ENCODE measurements at regions not wholly inside any gene's neighbourhood (a gene's known extent, or its start where the extent isn't known, plus 50 kb on each side); places are given as distances from the start of the nearest gene placed in this dataset.

GRCh38 chr3:26931896-26932295 is 309.3 kb downstream of the LRRC3B start:
- TF ChIP-seq JAZF1 (CRISPR knock-in tag; IDR thresholded peaks at IDR 0.05) = no peak
- TF ChIP-seq NR2C2 (CRISPR knock-in tag; IDR thresholded peaks at IDR 0.05) = no peak
- TF ChIP-seq, protein P1, sequence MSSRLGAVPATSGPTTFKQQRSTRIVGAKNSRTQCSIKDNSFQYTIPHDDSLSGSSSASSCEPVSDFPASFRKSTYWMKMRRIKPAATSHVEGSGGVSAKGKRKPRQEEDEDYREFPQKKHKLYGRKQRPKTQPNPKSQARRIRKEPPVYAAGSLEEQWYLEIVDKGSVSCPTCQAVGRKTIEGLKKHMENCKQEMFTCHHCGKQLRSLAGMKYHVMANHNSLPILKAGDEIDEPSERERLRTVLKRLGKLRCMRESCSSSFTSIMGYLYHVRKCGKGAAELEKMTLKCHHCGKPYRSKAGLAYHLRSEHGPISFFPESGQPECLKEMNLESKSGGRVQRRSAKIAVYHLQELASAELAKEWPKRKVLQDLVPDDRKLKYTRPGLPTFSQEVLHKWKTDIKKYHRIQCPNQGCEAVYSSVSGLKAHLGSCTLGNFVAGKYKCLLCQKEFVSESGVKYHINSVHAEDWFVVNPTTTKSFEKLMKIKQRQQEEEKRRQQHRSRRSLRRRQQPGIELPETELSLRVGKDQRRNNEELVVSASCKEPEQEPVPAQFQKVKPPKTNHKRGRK (CRISPR knock-in tag; IDR thresholded peaks at IDR 0.05; ENCODE audit: borderline replicate concordance) = no peak
- TF ChIP-seq, protein P2, sequence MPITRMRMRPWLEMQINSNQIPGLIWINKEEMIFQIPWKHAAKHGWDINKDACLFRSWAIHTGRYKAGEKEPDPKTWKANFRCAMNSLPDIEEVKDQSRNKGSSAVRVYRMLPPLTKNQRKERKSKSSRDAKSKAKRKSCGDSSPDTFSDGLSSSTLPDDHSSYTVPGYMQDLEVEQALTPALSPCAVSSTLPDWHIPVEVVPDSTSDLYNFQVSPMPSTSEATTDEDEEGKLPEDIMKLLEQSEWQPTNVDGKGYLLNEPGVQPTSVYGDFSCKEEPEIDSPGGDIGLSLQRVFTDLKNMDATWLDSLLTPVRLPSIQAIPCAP (CRISPR knock-in tag; IDR thresholded peaks at IDR 0.05) = no peak
- TF ChIP-seq SP1 (CRISPR knock-in tag; conservative IDR thresholded peaks at IDR 0.05) = no peak
- TF ChIP-seq ZSCAN18 (CRISPR knock-in tag; IDR thresholded peaks at IDR 0.05) = no peak
- TF ChIP-seq, protein P3, sequence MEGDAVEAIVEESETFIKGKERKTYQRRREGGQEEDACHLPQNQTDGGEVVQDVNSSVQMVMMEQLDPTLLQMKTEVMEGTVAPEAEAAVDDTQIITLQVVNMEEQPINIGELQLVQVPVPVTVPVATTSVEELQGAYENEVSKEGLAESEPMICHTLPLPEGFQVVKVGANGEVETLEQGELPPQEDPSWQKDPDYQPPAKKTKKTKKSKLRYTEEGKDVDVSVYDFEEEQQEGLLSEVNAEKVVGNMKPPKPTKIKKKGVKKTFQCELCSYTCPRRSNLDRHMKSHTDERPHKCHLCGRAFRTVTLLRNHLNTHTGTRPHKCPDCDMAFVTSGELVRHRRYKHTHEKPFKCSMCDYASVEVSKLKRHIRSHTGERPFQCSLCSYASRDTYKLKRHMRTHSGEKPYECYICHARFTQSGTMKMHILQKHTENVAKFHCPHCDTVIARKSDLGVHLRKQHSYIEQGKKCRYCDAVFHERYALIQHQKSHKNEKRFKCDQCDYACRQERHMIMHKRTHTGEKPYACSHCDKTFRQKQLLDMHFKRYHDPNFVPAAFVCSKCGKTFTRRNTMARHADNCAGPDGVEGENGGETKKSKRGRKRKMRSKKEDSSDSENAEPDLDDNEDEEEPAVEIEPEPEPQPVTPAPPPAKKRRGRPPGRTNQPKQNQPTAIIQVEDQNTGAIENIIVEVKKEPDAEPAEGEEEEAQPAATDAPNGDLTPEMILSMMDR (IDR thresholded peaks at IDR 0.05) = no peak
- TF ChIP-seq CREM (CRISPR knock-in tag; IDR thresholded peaks at IDR 0.05) = no peak
- no peak for TF ChIP-seq TCF7 (CRISPR knock-in tag; IDR thresholded peaks at IDR 0.05; ENCODE audit: low read depth)
- TF ChIP-seq ERG (CRISPR knock-in tag; IDR thresholded peaks at IDR 0.05) = no peak
- TF ChIP-seq NFATC4 (CRISPR knock-in tag; IDR thresholded peaks at IDR 0.05) = no peak
- no peak for TF ChIP-seq TP53 (CRISPR knock-in tag; IDR thresholded peaks at IDR 0.05)
- TF ChIP-seq, protein P4, sequence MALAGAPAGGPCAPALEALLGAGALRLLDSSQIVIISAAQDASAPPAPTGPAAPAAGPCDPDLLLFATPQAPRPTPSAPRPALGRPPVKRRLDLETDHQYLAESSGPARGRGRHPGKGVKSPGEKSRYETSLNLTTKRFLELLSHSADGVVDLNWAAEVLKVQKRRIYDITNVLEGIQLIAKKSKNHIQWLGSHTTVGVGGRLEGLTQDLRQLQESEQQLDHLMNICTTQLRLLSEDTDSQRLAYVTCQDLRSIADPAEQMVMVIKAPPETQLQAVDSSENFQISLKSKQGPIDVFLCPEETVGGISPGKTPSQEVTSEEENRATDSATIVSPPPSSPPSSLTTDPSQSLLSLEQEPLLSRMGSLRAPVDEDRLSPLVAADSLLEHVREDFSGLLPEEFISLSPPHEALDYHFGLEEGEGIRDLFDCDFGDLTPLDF (CRISPR knock-in tag; IDR thresholded peaks at IDR 0.05) = no peak
- TF ChIP-seq GABPB1 (CRISPR knock-in tag; IDR thresholded peaks at IDR 0.05) = no peak
- no peak for TF ChIP-seq E2F5 (CRISPR knock-in tag; IDR thresholded peaks at IDR 0.05)
- TF ChIP-seq, protein P5, sequence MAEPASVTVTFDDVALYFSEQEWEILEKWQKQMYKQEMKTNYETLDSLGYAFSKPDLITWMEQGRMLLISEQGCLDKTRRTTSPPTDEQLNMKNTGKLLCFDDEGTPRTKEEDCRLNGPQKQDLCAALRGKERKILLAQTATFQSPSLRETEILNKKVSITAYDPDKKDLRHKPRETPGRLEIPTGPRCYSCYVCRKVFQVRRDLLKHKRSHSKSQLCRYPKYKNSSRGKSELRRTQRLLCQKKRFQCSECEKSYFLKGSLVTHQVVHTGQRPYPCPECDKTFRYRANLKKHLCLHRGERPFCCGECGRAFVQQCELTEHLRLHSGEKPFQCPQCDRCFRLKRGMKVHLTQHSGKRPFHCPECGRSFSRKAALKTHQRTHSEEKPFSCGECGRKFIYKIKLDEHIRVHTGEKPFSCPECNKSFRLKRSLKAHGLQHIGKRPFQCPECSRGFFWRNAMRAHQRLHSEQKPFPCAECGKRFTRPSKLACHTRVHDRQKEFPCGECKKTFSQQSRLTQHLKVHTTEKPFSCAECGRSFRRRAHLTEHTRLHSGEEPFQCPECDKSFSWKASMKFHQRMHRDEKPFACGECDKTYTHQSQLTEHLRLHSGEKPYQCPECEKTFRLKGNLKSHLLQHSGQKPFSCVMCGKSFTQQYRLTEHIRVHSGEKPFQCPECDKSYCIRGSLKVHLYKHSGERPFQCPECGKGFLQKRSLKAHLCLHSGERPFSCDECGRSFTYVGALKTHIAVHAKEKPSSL (CRISPR knock-in tag; conservative IDR thresholded peaks at IDR 0.05) = no peak
- TF ChIP-seq, protein P6, sequence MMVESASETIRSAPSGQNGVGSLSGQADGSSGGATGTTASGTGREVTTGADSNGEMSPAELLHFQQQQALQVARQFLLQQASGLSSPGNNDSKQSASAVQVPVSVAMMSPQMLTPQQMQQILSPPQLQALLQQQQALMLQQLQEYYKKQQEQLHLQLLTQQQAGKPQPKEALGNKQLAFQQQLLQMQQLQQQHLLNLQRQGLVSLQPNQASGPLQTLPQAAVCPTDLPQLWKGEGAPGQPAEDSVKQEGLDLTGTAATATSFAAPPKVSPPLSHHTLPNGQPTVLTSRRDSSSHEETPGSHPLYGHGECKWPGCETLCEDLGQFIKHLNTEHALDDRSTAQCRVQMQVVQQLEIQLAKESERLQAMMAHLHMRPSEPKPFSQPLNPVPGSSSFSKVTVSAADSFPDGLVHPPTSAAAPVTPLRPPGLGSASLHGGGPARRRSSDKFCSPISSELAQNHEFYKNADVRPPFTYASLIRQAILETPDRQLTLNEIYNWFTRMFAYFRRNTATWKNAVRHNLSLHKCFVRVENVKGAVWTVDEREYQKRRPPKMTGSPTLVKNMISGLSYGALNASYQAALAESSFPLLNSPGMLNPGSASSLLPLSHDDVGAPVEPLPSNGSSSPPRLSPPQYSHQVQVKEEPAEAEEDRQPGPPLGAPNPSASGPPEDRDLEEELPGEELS (CRISPR knock-in tag; IDR thresholded peaks at IDR 0.05) = no peak
- TF ChIP-seq KAT7 (CRISPR knock-in tag; IDR thresholded peaks at IDR 0.05; ENCODE audit: borderline replicate concordance) = no peak
- no peak for TF ChIP-seq TEAD1 (CRISPR knock-in tag; IDR thresholded peaks at IDR 0.05)
- TF ChIP-seq GTF2I (CRISPR knock-in tag; conservative IDR thresholded peaks at IDR 0.05) = no peak
- Mint-ChIP-seq H3K27me3 (ENCODE audit: low read depth) (no peaks in the 10 kb centered on the region), H3K4me3 (no peak overlapping the region), H3K9me3 (no peaks in the 10 kb centered on the region), H3K27ac (no peak overlapping the region), H3K4me1 (no peaks in the 10 kb centered on the region), H3K36me3 (no peaks in the 10 kb centered on the region)
- DNase-seq (ENCODE audit: low spot score) (no peak), ATAC-seq (no peak)
- ChIA-PET CTCF (no interaction called here), POLR2A (no interaction called here)

All from WTC11 (cell line).